GM04504 (cell line): ENCODE measurements at regions not wholly inside any gene's neighbourhood (a gene's known extent, or its start where the extent isn't known, plus 50 kb on each side); places are given as distances from the start of the nearest gene placed in this dataset.
A peak's percentile ranks its signal among the peaks of the same experiment; 100 is the strongest.

ENCODE experiments used
- DNase-seq: peaks from one replicate; pipeline ENCODE4 v3.0.0-alpha.2; 2012; ENCODE audit warnings: low read depth

DNA sequence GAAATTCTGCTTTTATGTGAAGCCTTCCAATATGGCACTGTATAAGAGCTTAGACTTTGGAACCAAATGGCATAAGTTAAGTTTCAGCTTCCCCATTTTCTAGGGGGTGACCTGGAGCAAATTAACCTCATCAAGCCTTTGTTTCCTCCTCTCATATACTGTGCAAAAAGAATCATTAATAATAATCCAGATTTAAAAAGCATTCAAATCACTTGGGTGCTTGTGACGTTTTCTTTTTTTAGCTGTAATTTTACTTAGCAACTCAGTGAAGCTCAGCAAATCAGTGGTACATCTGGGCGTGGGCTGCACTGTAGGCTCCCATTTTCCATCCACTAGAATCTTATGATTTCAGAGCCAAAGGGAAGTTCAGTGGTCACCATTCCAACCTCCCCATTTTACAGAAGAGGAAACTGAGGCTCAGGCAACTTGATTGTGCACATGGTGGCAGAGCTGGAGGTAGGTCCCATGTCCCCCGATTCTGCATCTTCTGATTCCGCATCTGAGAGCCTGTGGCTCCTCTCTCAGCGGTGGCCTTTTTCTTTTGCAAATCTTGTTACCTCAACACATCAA lies 131.2 kb downstream of the SNAPC1 start:
- DNase-seq: no peak

DNA sequence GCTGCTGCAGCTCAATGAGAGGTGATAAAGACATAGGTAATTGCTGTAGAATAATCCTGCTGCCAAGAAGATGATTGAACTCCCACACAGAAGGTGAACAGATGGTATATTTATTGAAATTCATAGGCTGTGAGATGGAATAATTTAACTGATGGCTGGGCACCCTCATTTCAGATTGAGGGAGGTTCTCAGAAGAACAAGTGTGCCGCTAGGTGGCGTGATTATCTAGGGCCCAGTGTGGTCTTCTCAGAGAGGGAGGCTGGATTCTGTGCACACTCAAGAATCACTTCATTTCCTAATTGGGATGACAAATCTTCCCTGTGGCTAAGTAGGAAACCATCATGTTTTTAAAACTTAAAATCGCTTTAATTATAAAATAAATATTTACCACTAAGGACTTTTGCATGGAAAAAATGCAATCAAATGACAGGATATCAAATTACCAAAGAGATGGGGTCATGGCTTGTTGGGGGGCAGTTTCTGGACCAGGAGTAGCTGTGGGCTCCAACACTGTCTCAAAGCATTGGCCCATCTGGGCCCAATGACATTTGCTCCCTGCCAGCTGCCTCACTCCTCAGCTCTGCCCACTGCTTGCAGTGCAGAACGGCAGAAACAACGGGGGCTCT lies 132.3 kb downstream of the SNAPC1 start:
- peak; percentile 56 for DNase-seq

DNA sequence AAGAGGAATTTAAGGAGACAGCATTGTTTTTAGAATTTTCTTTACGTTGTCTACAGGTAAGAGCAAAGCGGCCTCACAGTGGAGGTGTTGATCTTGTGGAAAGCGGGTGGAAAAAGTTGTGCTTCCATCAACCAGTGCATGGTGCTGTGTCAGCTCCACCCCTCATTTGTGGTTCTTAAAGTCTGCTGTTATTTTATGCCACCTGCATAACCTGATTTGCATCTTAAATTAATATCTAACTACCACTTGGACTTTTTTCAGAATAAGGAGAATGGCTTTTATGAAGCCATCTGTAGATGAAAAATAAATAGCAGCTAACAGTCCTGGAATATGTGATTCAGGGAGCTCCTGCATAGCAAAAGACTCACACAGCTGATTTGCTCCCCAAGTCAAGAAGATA lies 135.1 kb downstream of the SNAPC1 start:
- DNase-seq: no peak

DNA sequence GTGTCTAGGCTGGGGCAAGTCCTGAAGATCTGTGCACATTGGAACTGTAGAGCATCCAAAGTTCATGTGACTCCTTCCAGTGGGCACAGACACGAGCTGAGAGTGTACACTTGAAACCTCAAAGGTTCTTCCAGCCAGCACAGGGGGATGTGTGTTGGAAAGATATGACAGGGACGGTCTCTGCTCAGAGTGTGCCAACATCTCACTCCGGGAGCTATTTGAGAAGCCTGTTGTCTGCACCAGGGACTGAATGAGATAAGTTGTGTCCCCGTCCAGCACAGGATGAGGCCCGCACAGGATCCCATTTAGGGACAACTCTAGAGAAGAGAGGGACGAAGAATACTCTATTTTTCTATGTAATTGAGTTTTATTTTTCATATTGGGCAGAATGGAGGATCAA lies 136.3 kb downstream of the SNAPC1 start:
- no peak for DNase-seq

DNA sequence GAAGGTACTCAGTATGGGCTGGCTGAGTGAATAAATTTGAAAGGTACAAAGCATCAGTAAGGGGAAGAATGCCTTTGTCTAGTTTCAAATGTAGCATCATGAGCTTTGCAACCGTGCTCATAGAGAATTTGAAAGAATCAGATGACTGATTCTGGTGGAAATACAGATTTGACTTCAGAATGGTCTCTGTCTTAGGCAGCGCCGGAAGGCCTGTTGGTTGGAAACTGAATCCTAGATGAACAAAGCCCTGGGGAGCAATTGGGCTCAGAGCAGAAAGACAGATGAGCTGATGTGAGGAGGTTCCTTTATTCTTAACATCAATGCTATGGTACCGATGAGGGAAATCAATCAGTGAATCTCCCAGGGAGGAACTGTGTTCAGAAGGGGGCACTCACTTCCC lies 137.3 kb downstream of the SNAPC1 start:
- DNase-seq: no peak

DNA sequence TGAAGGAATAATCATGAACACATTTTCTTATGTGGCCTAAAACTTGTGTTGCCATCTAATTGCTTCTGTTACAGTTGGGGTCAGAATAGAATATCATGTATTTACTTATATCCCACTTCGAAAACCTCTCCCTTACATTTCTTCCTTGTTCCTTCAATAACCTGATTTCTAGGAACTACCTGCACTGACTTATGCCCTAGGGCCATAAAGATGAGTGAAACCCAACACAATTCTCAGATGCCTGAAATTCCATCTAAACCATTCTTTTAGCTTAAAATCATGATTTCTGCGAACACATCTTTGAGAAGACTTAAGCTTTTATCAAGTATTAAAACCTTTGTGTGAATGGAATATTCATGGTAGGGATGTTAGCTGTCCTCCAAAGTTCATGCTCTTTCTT lies 142.7 kb downstream of the SNAPC1 start:
- DNase-seq: no peak

DNA sequence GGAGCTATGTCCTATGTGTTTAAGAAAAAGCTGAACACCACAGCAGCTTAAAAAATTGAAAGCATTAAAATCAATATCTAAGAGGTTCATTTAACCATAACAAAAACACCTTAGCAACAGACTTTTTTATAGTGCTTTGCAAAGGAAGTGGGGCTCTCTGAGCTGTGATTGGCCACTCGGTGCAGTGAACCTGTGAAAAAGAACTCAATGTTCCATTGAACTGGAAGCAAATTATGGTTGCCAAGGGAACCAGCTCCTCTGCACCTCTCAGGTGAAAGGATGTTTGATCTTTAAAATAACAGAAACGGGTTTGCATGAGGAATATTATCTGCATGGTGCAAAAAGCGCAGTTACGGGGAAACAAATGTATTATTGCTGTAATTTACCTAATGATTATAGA lies 149.4 kb downstream of the SNAPC1 start:
- no peak for DNase-seq

DNA sequence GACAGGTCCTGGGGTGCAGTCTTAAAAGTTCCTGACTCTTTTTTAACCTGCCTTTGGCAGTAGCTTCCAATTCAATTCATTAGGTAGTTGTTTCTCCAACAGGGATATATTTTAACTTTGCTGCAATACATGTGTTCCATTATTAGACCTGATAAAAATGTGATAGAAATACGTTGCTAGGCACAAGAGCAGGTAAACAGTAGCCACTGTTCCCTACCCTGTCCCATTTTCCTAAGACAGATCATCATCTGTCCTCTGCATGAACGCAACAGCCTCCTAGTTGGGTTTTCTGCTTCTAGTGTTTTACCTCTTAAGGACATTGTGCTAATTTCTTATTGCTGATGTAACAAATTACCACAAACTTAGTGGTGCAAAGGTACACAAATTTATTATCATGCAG lies 156.8 kb downstream of the SNAPC1 start:
- DNase-seq: no peak

DNA sequence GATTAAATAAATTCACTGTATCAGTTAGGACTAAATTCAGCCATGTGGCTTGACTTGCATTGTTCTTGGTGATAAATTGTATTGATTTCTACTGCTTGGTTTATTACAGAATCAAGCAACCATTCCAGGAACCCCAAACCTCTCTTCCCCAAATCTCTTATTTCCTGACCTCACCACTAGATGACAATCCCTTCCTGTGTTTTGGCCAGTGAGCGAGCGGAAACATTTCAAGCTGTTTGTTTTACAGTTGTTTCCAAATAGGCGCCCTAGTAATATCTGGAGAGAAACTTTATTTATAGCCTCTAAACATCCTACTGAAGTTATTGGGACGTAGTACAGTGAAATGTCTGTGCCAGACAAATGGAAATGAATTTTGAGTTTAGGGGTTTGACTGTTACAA lies 161.1 kb downstream of the SNAPC1 start:
- DNase-seq: no peak

DNA sequence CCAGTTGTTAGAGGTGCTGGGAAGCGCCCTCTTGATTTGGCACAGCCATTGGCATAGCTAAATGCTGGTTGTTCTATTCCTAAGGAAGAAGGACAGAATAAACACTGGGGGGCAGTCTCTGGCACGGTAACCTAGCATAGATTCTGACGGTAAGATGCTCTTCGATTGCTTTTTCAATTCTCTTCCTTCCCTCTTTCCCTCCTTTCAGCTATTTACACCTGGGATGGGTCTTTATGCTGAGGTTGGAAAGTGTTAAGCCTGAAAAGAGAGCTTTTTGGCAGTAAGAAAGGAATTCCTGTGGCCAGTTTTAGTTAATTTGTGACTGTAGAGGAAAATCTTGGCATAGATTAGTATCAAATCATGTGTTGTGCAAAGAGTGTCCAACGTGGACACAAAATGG lies 162.8 kb downstream of the SNAPC1 start:
- DNase-seq: no peak

DNA sequence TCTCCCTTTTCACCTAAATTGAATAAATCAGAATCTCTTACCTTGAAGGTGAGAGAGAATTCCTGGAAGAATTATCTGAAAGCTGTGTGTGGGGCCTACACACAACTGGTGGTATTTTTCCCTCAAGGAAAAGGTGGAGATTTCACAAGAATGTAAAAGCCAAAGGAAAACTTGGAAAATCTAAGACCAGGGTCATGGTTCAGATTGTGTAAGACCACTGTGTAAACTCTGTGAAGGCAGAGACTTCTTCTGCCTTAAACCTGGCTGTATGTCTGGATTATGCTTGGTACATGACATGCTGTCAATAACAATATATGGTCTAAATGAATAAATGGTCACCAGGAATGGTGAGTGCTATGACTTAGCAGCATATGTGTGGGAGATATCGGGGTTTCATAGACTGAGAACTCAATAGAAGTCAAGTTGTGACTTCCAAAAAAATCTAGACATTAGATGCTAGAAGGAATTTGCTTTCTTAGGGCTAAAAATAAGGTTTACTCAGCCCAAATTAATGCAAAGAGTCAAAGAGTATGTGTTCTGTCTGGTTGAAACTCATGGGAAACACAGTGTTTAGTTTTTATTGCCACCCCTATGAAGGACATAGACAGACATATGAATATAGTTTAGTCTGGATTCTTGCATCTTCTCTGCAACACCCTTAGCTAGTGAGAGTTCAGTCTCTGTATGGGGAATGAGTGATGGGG lies 163.7 kb downstream of the SNAPC1 start:
- DNase-seq: no peak

DNA sequence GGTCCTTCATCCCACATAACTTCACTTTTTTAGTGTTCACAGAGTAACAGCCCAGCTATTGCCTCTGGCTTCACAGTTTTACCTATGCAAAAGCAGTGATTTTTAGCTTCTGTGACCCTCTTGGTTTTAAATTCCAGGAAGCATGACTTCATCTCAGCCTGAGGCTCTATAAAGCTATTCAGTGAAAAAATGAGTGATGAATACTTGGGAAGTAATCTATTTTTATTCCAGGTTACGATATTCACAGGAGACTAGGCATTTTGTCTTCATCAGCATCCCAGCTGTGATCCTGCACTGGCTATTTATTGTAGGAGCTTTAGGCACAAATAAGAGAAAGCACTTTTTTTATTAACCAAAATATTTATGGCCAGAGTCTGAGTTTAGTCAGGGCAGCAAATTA lies 164.8 kb downstream of the SNAPC1 start:
- DNase-seq: peak; percentile 24

DNA sequence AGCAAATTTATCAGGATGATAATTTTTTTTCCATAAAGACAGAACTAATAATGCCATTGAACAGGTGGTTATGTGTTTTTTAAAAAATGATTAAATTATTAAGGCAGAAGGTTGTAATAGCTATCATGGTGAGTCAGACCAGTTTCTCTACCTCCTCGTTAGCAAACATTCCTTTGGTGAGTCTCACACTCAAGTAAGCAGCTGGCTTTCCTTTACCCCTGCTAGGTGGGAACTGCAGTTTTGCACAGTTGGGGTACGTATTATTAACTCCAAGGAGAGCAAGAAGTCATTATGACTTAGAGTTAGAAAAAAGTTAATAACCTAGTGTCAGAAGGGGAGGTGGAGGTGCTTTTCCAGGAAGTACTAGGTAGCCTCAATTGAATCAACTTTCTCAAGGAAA lies 165.3 kb downstream of the SNAPC1 start:
- no peak for DNase-seq

DNA sequence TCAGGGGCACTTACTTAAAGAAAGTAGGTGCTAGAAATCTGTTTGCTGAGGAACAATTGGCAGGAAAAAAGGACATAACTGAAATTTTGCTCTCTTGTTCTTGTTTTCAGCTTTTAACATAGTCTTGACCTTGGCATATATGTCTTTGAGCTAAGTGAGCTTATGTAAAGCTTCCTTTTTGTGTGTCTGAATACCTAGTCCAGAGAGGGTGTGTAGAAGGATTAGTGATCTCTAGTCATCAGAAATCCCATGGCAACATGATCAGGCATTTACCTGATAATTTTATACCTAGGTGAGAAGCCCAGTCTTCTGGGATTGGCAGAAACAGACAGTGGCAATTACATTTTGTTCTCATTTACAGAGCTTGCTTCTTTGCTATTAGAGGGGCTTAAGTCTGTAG lies 166.1 kb downstream of the SNAPC1 start:
- DNase-seq: no peak

DNA sequence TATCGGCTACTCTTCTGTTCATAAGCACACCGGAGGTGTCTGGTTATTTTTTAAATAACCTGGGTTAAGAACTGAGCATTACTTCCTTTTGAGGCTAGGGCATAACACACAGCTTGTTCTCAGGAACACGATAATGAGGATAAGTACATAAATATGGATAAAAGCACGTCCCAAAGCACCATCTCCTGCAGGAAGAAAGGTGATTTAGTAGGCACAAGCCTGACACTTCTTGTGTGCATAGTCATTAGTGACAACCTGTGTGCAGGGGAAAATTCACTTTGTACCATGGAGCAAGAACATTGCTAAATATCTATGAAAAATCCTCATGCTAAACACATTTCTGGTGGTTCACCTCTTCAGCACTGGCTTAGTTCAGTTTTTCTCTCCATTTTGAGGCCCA lies 166.5 kb downstream of the SNAPC1 start:
- no peak for DNase-seq

DNA sequence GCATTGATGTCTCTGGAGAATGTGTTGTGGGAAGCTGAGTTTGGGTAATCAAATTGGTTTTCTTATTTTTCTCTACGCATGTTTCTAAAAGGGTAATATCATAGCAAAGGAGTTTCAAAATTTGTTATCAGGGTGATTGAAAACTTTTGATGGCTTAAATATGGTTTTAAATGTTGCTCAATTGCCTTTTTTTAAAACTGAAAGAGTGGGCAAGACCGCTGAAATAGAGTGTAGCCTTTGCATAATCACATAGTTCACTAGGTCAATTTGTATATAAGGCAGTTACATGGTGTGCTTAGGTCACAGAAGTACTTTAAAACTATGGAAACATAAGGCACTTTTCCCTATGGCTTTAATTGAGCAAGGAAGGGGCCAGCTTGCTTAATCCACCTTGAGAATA lies 167.4 kb downstream of the SNAPC1 start:
- DNase-seq: no peak

DNA sequence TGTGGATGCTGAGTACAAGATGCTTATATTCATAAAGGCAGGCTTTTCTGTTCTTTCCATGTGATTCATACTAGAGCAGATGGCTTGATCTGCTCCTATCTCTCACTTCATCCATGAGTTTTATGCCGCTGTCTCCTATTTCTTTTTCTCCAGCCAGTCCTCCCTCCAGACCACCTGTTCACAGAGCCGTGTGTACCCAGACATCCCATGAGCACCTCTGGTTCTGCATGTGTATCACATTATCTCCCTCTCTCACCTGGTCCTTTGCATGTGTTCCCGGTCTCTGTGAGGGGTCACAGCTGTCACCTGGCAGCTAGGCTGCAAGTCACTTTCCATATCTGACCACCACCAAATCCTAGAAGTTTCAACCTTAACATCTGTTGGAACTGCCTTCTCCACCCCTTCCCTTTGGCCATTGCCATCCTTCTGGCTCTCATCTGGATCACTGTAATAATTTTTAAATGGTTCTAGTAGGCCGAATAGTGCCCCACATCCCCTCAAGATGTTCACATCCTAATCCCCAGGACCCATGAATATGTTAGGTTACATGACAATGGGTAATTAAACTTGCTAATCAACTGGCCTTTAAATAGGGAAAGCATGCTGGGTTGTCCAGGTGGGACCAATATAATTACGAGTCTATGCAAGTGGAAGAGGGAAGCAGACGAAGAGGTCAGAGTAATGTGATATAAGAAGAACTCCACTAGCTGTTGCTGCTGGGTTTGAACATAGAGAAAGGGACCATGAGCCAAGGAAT lies 168.1 kb downstream of the SNAPC1 start:
- no peak for DNase-seq

DNA sequence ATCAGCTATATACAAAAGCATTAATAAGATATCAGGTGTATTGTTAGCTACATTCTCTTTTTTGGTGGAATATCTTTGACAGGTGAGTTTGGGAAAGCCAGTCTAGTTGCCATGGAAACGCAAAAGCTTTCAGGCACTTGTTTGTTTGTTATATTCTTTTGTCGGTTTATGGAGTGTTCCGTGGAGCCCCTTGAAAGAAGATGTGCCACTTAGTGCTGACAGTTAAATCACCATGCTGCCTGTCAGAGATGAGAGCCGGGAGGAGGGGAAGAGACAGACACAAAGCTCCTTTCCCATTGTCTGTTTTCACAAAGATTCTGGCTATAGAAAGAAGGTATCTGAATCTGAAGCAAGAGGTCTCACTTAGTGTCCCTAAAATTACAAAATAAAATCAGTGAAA lies 170.8 kb downstream of the SNAPC1 start:
- no peak for DNase-seq

DNA sequence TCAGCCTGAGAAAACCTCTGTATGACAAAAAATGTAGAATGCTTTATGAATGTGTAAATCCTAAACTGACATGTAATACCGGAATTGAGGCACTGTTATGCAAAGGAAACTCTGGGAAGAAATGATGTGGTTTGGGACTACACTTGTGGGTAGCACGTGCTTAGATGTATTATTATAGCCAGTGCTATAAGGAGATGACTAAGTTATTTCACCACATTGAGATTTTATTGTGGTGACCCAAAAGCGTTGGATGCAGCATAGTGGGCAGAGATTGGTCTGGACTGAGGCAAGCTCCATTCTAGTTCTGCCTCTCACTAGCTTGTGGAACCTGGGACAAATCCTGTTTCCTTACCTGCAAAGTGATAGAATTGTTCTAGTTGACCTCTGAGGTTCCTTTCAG lies 172.2 kb downstream of the SNAPC1 start:
- DNase-seq: peak; percentile 86

DNA sequence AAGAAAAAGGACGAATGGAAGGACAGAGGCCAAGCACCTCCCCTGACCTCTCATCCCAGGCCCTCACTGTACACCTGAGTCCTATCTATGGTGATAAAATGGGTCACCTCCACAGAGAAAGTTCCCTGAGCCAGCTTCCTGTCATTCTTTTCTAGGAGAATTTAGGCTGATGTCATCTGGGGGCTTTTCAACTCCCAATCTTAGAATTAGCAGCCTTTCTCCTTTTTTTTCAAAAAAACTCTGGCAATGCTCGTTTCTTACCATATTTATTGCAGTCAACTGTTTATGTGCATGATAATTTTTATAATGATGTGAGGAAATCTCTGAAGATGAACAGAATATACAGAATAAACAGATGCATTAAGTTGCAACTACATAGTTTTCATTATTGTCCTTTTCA lies 177.6 kb downstream of the SNAPC1 start:
- no peak for DNase-seq

DNA sequence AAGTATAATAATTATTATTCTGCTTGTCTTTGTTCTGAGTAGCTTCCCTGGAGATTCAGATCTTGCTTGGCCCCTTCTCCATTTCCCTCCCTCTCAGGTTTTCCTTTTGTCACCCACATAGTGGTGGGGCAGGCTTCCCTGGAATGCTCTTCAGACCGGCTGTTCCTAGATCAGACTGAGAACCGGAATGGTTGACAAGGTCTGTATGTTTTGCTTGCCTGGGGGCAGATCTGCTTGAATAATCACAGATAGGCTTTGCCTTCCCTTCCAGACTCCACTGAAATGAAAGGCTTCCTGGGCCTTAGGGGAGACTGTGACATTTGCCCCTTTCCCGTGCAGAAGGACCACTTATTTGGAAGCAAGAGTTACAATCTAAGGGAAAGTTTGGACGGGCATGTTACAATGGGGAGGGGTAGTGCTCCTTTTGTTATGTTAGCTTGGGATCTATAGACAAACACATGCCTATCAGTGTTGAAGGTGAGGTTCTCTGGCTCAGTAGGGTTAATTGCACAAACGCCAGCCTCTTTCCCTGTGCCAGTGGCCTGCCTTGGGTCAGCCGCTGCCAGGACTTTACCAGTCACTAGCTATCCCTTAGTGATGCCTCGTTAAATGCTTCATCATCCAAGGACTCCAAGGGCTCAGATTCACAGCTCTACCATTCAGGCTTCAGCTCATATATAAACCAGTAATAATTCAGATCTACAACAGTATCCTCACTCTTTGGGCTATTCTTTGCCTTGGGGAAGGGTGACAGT lies 178.6 kb downstream of the SNAPC1 start:
- DNase-seq: no peak

DNA sequence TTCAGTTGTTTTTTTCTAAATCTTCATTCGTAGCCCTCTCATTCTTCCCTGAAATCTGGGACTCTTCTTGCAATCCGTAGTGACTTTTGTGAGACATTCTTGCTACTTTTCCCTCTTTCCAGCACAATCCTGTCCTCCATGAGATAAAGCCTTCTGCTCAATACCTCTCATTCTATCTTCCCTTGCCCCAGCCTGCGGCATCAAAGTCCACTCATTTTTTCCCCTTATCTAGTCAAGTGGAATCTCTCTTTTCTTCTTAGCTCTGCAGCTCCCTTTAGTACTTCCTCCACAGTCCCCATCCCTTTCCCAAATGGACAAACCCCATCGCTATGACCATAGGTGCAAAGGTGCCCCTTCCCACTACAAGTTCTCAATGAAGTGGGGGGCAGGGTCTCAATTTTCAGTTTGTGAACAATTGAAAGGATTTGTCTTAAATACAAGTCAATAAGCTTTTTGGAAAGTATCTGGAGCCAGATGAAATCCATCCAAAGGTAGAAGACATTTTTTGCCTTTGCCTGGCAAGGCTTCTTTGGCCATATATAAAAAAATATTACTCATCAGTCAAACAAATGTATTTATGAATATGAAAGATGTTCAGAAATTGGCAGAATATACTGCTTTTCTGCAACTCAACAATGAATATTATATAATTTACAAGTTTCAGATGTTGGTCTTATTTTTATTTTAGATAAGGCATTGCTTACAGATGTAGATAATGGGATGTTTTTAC lies 179.4 kb downstream of the SNAPC1 start:
- no peak for DNase-seq
